ENCODE measurements at regions not wholly inside any gene's neighbourhood (a gene's known extent, or its start where the extent isn't known, plus 50 kb on each side); places are given as distances from the start of the nearest gene placed in this dataset.

DNA sequence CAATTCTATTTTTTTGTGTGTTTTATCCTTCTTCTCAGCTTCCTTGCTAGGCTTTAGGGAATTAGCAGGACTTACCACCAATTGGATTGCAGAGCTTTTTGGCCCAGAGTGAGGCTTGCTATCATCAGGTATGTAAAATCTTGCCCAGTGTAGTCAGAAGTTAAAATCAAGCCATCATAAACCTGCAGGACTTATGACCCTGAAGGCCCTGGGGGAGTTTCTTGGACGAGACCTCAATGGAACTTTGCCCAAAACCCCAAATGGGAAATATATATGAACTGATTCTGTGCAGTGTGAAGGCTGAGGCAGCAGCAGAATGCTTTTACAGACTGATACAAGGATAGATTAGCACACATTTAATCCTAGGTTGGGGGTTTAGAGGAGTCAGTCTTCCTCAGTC is 287.0 kb downstream of the SH3GL2 start:
- no CpG with 5 or more reads among the region's 1 CpG for WGBS (ENCODE audit: extremely low coverage, insufficient read length, low lambda C conversion rate)
- no peak overlapping the region for H3K18ac ChIP-seq (ENCODE audit: insufficient read length, low read depth, low read length)
- H3K14ac ChIP-seq (ENCODE audit: insufficient read depth, low read length): no peak overlapping the region

More for the DNA sequence above, 287.0 kb downstream of the SH3GL2 start:
- Histone ChIP-seq H3K9ac (ENCODE audit: extremely low read depth, insufficient read length, low read length) (no peak overlapping the region), H4K20me1 (ENCODE audit: control insufficient read depth, insufficient read depth, insufficient read length) (no peaks in the 10 kb centered on the region), H4K5ac (ENCODE audit: insufficient read length, low read depth, low read length) (no peak overlapping the region), H2BK12ac (ENCODE audit: insufficient read length, low read depth, low read length) (no peak overlapping the region), H3K9me3 (ENCODE audit: control insufficient read depth, low read depth, low read length) (no peaks in the 10 kb centered on the region), H2BK5ac (ENCODE audit: insufficient read length, low read length) (no peak overlapping the region), H2BK120ac (ENCODE audit: low read depth, low read length, poor library complexity, severe bottlenecking) (no peak overlapping the region), H3K23ac (ENCODE audit: insufficient read length, low read depth, low read length) (no peak overlapping the region), H3K56ac (ENCODE audit: insufficient read length, low read depth, low read length) (no peak overlapping the region), H3K4ac (ENCODE audit: low read depth, low read length) (no peak overlapping the region), H2AK5ac (ENCODE audit: insufficient read length, low read length) (no peak overlapping the region), H2BK20ac (ENCODE audit: low read depth, low read length, poor library complexity, severe bottlenecking) (no peak overlapping the region), H3K4me2 (ENCODE audit: insufficient read depth, insufficient read length, low read length) (no peak overlapping the region), H2AFZ (ENCODE audit: low read length) (no peak overlapping the region), H4K91ac (ENCODE audit: insufficient read length, low read depth, low read length) (no peak overlapping the region), H3K79me1 (ENCODE audit: insufficient read depth, low read depth, low read length, poor library complexity, severe bottlenecking) (no peaks in the 10 kb centered on the region), H3K23me2 (ENCODE audit: insufficient read length, low read depth, low read length, poor library complexity, severe bottlenecking) (no peaks in the 10 kb centered on the region), H3K27ac (ENCODE audit: insufficient read length, low read depth, low read length) (no peak overlapping the region), H4K8ac (replicated peaks; ENCODE audit: insufficient read length, low read depth, low read length) (no peak overlapping the region), H3K79me2 (ENCODE audit: insufficient read depth, low read length) (no peaks in the 10 kb centered on the region), H3T11ph (ENCODE audit: low read length) (no peak overlapping the region), H3K4me1 (ENCODE audit: insufficient read depth, low read length) (no peaks in the 10 kb centered on the region), H3K27me3 (ENCODE audit: insufficient read depth, low read length) (no peaks in the 10 kb centered on the region), H2BK15ac (ENCODE audit: low read depth, low read length) (no peak overlapping the region)
- Mint-ChIP-seq H3K27ac (no peak overlapping the region), H3K9me3 (no peaks in the 10 kb centered on the region), H3K4me1 (no peaks in the 10 kb centered on the region), H3K4me3 (no peak overlapping the region), H3K36me3 (ENCODE audit: insufficient read depth in 1 of 3, low read depth in 3 of 3) (no peaks in the 10 kb centered on the region), H3K27me3 (ENCODE audit: low read depth) (no peaks in the 10 kb centered on the region; the same call in none of the 2 replicates)
- TF ChIP-seq, protein P1, sequence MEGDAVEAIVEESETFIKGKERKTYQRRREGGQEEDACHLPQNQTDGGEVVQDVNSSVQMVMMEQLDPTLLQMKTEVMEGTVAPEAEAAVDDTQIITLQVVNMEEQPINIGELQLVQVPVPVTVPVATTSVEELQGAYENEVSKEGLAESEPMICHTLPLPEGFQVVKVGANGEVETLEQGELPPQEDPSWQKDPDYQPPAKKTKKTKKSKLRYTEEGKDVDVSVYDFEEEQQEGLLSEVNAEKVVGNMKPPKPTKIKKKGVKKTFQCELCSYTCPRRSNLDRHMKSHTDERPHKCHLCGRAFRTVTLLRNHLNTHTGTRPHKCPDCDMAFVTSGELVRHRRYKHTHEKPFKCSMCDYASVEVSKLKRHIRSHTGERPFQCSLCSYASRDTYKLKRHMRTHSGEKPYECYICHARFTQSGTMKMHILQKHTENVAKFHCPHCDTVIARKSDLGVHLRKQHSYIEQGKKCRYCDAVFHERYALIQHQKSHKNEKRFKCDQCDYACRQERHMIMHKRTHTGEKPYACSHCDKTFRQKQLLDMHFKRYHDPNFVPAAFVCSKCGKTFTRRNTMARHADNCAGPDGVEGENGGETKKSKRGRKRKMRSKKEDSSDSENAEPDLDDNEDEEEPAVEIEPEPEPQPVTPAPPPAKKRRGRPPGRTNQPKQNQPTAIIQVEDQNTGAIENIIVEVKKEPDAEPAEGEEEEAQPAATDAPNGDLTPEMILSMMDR (conservative IDR thresholded peaks at IDR 0.05): no peak
- no peak for DNase-seq
